DMS53 (cell line): ENCODE measurements at regions not wholly inside any gene's neighbourhood (a gene's known extent, or its start where the extent isn't known, plus 50 kb on each side); places are given as distances from the start of the nearest gene placed in this dataset.

Source experiments
- DNase-seq: peaks from one replicate; lab custom pipeline; 2025; lab: John Stamatoyannopoulos, UW

GRCh38 chr3:124409650-124410275 lies 320.5 kb upstream of the UMPS start:
- DNase-seq, result no peak

- DNase-seq, result no peak
Observed at GRCh38 chr3:124410471-124410870, 319.8 kb upstream of the UMPS start.

GRCh38 chr3:124411728-124412127 lies 318.5 kb upstream of the UMPS start:
- DNase-seq, result no peak

- no peak for DNase-seq
Observed at GRCh38 chr3:124412644-124413043, 317.6 kb upstream of the UMPS start.

- no peak for DNase-seq
Observed at GRCh38 chr3:124413393-124413792, 316.9 kb upstream of the UMPS start.

- DNase-seq, result no peak
Observed at GRCh38 chr3:124413989-124414598, 316.2 kb upstream of the UMPS start.

GRCh38 chr3:124415446-124415960 lies 314.7 kb upstream of the UMPS start:
- DNase-seq, result no peak

- no peak for DNase-seq
Observed at GRCh38 chr3:124419303-124419702, 310.9 kb upstream of the UMPS start.

- no peak for DNase-seq
Observed at GRCh38 chr3:124420392-124420791, 309.9 kb upstream of the UMPS start.

- DNase-seq, result no peak
Observed at GRCh38 chr3:124422805-124423204, 307.4 kb upstream of the UMPS start.

- DNase-seq, result no peak
Observed at GRCh38 chr3:124424396-124424795, 305.9 kb upstream of the UMPS start.

GRCh38 chr3:124425972-124426371 lies 304.3 kb upstream of the UMPS start:
- DNase-seq, result no peak

GRCh38 chr3:124428372-124429128 lies 301.7 kb upstream of the UMPS start:
- DNase-seq, result no peak

- peak; percentile 84 for DNase-seq
Observed at GRCh38 chr3:124429129-124429815, 301.0 kb upstream of the UMPS start.

GRCh38 chr3:124431331-124431994 lies 298.8 kb upstream of the UMPS start:
- no peak for DNase-seq

GRCh38 chr3:124434176-124434575 lies 296.1 kb upstream of the UMPS start:
- no peak for DNase-seq

- DNase-seq, result no peak
Observed at GRCh38 chr3:124435467-124435866, 294.8 kb upstream of the UMPS start.

- no peak for DNase-seq
Observed at GRCh38 chr3:124438813-124439212, 291.4 kb upstream of the UMPS start.

- peak; percentile 11 for DNase-seq
Observed at GRCh38 chr3:124439603-124440002, 290.6 kb upstream of the UMPS start.

GRCh38 chr3:124441766-124442165 lies 288.5 kb upstream of the UMPS start:
- no peak for DNase-seq

GRCh38 chr3:124442463-124442862 lies 287.8 kb upstream of the UMPS start:
- no peak for DNase-seq

- no peak for DNase-seq
Observed at GRCh38 chr3:124443446-124443845, 286.8 kb upstream of the UMPS start.
